A549 (cell line): ENCODE measurements at regions not wholly inside any gene's neighbourhood (a gene's known extent, or its start where the extent isn't known, plus 50 kb on each side); places are given as distances from the start of the nearest gene placed in this dataset.

Source experiments
- BHLHE40 ChIP-seq: IDR thresholded peaks from 2 replicates; pipeline ENCODE4 v1.6.1; 2012; ENCODE audit warnings: low read depth, low read length, inconsistent platforms
- CHD2 ChIP-seq: fragments of 150-350 bp; IDR thresholded peaks from 2 replicates; pipeline ENCODE4 v1.6.1; 2014; ENCODE audit warnings: low read length; ENCODE audit not compliant: partially characterized antibody
- FOSB ChIP-seq: fragments of 250-450 bp; sonication (Bioruptor Pico); IDR thresholded peaks from 2 replicates; pipeline ENCODE4 v1.5.0; 2020; ENCODE audit warnings: mild to moderate bottlenecking, moderate library complexity
- JUN ChIP-seq, 2 experiments: fragments of >200 bp; sonication (Bioruptor Twin); formaldehyde crosslinking; IDR thresholded peaks; 2 replicates in 1 of 2; 3 replicates in 1 of 2; pipeline ENCODE4 v1.6.1; 2016 to 2017
- MAFK ChIP-seq: fragments of 450-650 bp; IDR thresholded peaks from 2 replicates; pipeline ENCODE4 v1.6.1; 2014; ENCODE audit not compliant: partially characterized antibody
- PHF8 ChIP-seq: fragments of 200-600 bp; sonication (generic); IDR thresholded peaks from 2 replicates; pipeline ENCODE4 v1.6.1; 2016; ENCODE audit warnings: low read depth, mild to moderate bottlenecking, antibody characterized with exemption, moderate library complexity, borderline replicate concordance
- POLR2A ChIP-seq: IDR thresholded peaks from 2 replicates; pipeline ENCODE4 v1.6.1; 2012; ENCODE audit warnings: mild to moderate bottlenecking, low read length
- POLR2AphosphoS2 ChIP-seq: conservative IDR thresholded peaks from 2 replicates; pipeline ENCODE4 v1.6.1; 2012; ENCODE audit warnings: low read length, improper control_type of control experiment, inconsistent platforms
- SMC3 ChIP-seq: fragments of >200 bp; sonication (Bioruptor Twin); formaldehyde crosslinking; IDR thresholded peaks from 3 replicates; pipeline ENCODE4 v1.6.1; 2018; ENCODE audit warnings: inconsistent platforms
- TF ChIP-seq, protein P1 (sequence below): IDR thresholded peaks from 2 replicates; pipeline ENCODE4 v1.6.1; 2012
- TF ChIP-seq, protein P2 (sequence below): fragments of 200-600 bp; sonication (generic); IDR thresholded peaks from 2 replicates; pipeline ENCODE4 v1.6.1; 2016; ENCODE audit warnings: antibody characterized with exemption, mild to moderate bottlenecking, moderate library complexity
- TF ChIP-seq, protein P3 (sequence below): fragments of >200 bp; sonication (Bioruptor Twin); formaldehyde crosslinking; IDR thresholded peaks from 3 replicates; pipeline ENCODE4 v1.5.1; 2016
- TF ChIP-seq, protein P4 (sequence below): IDR thresholded peaks from 2 replicates; pipeline ENCODE4 v1.6.1; 2012
- TF ChIP-seq, protein P5 (sequence below): fragments of 450-650 bp; IDR thresholded peaks from 2 replicates; pipeline ENCODE4 v1.6.1; 2014; ENCODE audit warnings: antibody characterized with exemption

DNA sequence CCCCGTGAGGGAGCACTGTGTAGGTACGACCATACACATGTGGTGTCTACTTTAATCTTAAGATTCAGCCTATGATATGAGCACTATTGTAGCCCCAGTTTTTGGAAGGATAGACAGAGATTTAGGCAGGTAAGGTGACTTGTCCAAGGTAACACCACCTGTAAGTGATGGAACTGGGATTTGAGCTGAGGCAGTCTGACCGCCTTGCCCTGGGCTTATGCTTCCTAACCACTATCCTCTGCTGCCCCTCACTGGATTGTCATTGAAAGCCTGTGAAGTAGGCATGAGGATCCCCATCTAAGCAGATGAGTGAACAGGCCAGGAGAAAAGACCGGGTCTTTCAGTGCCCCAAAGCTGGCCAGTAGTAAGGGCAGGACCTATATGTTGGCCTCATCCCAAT, 343.8 kb downstream of the CYRIA start:
- TF ChIP-seq JUN (IDR thresholded peaks at IDR 0.05) (no peak), PHF8 (no peak), POLR2A (no peak), CHD2 (no peak), POLR2AphosphoS2 (no peak), BHLHE40 (no peak), FOSB (CRISPR knock-in tag) (no peak), MAFK (no peak), SMC3 (no peak)
- TF ChIP-seq, protein P1, sequence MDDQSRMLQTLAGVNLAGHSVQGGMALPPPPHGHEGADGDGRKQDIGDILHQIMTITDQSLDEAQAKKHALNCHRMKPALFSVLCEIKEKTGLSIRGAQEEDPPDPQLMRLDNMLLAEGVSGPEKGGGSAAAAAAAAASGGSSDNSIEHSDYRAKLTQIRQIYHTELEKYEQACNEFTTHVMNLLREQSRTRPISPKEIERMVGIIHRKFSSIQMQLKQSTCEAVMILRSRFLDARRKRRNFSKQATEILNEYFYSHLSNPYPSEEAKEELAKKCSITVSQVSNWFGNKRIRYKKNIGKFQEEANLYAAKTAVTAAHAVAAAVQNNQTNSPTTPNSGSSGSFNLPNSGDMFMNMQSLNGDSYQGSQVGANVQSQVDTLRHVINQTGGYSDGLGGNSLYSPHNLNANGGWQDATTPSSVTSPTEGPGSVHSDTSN, result no peak
- TF ChIP-seq, protein P2, sequence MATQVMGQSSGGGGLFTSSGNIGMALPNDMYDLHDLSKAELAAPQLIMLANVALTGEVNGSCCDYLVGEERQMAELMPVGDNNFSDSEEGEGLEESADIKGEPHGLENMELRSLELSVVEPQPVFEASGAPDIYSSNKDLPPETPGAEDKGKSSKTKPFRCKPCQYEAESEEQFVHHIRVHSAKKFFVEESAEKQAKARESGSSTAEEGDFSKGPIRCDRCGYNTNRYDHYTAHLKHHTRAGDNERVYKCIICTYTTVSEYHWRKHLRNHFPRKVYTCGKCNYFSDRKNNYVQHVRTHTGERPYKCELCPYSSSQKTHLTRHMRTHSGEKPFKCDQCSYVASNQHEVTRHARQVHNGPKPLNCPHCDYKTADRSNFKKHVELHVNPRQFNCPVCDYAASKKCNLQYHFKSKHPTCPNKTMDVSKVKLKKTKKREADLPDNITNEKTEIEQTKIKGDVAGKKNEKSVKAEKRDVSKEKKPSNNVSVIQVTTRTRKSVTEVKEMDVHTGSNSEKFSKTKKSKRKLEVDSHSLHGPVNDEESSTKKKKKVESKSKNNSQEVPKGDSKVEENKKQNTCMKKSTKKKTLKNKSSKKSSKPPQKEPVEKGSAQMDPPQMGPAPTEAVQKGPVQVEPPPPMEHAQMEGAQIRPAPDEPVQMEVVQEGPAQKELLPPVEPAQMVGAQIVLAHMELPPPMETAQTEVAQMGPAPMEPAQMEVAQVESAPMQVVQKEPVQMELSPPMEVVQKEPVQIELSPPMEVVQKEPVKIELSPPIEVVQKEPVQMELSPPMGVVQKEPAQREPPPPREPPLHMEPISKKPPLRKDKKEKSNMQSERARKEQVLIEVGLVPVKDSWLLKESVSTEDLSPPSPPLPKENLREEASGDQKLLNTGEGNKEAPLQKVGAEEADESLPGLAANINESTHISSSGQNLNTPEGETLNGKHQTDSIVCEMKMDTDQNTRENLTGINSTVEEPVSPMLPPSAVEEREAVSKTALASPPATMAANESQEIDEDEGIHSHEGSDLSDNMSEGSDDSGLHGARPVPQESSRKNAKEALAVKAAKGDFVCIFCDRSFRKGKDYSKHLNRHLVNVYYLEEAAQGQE, result no peak
- TF ChIP-seq, protein P3, sequence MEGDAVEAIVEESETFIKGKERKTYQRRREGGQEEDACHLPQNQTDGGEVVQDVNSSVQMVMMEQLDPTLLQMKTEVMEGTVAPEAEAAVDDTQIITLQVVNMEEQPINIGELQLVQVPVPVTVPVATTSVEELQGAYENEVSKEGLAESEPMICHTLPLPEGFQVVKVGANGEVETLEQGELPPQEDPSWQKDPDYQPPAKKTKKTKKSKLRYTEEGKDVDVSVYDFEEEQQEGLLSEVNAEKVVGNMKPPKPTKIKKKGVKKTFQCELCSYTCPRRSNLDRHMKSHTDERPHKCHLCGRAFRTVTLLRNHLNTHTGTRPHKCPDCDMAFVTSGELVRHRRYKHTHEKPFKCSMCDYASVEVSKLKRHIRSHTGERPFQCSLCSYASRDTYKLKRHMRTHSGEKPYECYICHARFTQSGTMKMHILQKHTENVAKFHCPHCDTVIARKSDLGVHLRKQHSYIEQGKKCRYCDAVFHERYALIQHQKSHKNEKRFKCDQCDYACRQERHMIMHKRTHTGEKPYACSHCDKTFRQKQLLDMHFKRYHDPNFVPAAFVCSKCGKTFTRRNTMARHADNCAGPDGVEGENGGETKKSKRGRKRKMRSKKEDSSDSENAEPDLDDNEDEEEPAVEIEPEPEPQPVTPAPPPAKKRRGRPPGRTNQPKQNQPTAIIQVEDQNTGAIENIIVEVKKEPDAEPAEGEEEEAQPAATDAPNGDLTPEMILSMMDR, result no peak
- TF ChIP-seq, protein P4, sequence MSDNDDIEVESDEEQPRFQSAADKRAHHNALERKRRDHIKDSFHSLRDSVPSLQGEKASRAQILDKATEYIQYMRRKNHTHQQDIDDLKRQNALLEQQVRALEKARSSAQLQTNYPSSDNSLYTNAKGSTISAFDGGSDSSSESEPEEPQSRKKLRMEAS, result no peak
- TF ChIP-seq, protein P5, sequence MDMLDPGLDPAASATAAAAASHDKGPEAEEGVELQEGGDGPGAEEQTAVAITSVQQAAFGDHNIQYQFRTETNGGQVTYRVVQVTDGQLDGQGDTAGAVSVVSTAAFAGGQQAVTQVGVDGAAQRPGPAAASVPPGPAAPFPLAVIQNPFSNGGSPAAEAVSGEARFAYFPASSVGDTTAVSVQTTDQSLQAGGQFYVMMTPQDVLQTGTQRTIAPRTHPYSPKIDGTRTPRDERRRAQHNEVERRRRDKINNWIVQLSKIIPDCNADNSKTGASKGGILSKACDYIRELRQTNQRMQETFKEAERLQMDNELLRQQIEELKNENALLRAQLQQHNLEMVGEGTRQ, result no peak
